Cardiac muscle cell (in vitro differentiated cells and primary cell): ENCODE measurements at regions not wholly inside any gene's neighbourhood (a gene's known extent, or its start where the extent isn't known, plus 50 kb on each side); places are given as distances from the start of the nearest gene placed in this dataset.

Experiments
- DNase-seq, 2 donors: peaks; one replicate each; pipeline versions ENCODE4 v3.0.0 to v3.0.0-alpha.2; 2010 to 2017; ENCODE audit warnings: low read depth in 1 of 2, low spot score in 1 of 2
- H3K27ac ChIP-seq: fragments of 200-600 bp; sonication (generic); 2 replicates; pipeline ENCODE4 v1.5.1; 2016
- H3K27me3 ChIP-seq: fragments of 200-600 bp; sonication (generic); 2 replicates; pipeline ENCODE4 v1.6.0; 2016; ENCODE audit warnings: control low read depth
- H3K36me3 ChIP-seq: fragments of 200-600 bp; sonication (generic); 2 replicates; pipeline ENCODE4 v1.5.1; 2016; ENCODE audit warnings: control low read depth
- H3K4me1 ChIP-seq: fragments of 200-600 bp; sonication (generic); 2 replicates; pipeline ENCODE4 v1.8.1; 2017; ENCODE audit warnings: low read depth, mild to moderate bottlenecking, mixed run types
- H3K4me3 ChIP-seq: fragments of 200-600 bp; sonication (generic); 2 replicates; pipeline ENCODE4 v1.5.1; 2016; ENCODE audit warnings: mild to moderate bottlenecking
- H3K9me3 ChIP-seq: fragments of 200-600 bp; sonication (generic); 2 replicates; pipeline ENCODE4 v1.5.1; 2017; ENCODE audit warnings: low read depth, mild to moderate bottlenecking, control low read depth
- TF ChIP-seq, protein P1 (sequence below): IDR thresholded peaks from 2 replicates; pipeline ENCODE4 v1.5.1; 2012; ENCODE audit warnings: low read depth, mild to moderate bottlenecking, low read length

DNA sequence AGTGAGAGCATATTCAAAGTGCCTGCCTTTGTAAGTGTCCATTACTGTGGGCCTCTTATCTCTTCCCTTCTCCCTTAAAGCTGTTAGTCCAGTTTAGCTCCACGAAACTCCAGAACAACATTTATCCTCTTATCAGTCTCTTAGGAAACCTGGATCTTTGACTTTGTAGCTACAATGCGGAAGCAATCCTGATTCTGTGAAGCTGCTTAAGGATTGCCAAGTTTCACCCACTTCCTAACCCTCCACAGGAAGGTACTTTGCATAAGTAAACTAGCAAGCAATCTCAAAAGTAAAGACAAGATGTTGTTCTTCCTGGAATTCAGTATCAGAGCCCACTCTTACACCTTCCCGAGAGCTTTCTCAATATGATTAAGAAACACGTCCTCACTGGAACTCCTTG is 164.9 kb upstream of the USP25 start:
- H3K36me3 ChIP-seq = no peaks in the 10 kb centered on the region
- H3K27me3 ChIP-seq = no peaks in the 10 kb centered on the region
- H3K9me3 ChIP-seq = no peaks in the 10 kb centered on the region
- TF ChIP-seq, protein P1, sequence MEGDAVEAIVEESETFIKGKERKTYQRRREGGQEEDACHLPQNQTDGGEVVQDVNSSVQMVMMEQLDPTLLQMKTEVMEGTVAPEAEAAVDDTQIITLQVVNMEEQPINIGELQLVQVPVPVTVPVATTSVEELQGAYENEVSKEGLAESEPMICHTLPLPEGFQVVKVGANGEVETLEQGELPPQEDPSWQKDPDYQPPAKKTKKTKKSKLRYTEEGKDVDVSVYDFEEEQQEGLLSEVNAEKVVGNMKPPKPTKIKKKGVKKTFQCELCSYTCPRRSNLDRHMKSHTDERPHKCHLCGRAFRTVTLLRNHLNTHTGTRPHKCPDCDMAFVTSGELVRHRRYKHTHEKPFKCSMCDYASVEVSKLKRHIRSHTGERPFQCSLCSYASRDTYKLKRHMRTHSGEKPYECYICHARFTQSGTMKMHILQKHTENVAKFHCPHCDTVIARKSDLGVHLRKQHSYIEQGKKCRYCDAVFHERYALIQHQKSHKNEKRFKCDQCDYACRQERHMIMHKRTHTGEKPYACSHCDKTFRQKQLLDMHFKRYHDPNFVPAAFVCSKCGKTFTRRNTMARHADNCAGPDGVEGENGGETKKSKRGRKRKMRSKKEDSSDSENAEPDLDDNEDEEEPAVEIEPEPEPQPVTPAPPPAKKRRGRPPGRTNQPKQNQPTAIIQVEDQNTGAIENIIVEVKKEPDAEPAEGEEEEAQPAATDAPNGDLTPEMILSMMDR = no peak
- no peak overlapping the region for H3K27ac ChIP-seq
- no peaks in the 10 kb centered on the region for H3K4me1 ChIP-seq
- peak; percentile 14 to 15 for DNase-seq
- no peak overlapping the region for H3K4me3 ChIP-seq

DNA sequence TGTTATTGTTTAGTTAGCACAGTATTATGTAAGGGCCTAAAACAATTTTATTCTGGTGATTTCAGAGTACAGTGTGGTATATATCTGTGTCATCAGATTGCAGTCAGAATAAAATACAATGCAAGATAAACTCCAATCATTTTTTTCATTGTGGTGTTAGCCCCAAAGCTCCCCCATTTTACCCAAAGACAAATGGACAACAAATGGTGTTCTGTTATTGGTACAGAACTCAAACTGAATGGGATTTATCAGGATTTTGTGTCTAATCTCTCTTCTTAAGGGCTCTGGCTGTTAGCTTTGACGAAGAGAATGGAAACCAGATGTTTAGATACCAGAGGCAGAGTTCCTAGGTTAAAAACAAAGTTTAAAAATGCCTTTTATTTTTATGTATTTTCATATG is 163.1 kb upstream of the USP25 start:
- Histone ChIP-seq H3K27ac (no peak overlapping the region), H3K27me3 (no peaks in the 10 kb centered on the region), H3K9me3 (no peaks in the 10 kb centered on the region), H3K36me3 (no peaks in the 10 kb centered on the region), H3K4me3 (no peak overlapping the region), H3K4me1 (no peaks in the 10 kb centered on the region)
- TF ChIP-seq, protein P1 = no peak
- no peak for DNase-seq

DNA sequence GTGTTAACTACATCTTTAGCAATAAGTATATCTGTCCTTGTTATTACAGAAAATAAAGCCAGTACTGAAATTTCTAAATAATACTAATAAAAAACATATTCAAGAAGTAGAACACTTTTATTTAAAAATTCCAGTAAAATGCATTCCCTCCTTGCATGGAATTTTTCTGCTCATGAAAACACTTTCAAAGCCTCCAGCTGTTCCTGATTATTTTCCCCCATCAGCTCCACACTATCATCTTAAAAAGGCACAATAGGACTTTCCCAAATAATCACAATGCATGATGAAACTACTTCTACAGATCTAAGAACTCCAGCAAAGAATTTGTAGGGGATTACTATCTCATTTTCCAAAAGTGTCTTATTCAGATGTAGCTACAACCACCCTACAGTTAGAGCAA is 162.6 kb upstream of the USP25 start:
- TF ChIP-seq, protein P1 = no peak
- no peak overlapping the region for H3K27ac ChIP-seq
- no peaks in the 10 kb centered on the region for H3K36me3 ChIP-seq
- no peak for DNase-seq
- no peaks in the 10 kb centered on the region for H3K9me3 ChIP-seq
- no peak overlapping the region for H3K4me3 ChIP-seq
- H3K27me3 ChIP-seq = no peaks in the 10 kb centered on the region
- no peaks in the 10 kb centered on the region for H3K4me1 ChIP-seq

DNA sequence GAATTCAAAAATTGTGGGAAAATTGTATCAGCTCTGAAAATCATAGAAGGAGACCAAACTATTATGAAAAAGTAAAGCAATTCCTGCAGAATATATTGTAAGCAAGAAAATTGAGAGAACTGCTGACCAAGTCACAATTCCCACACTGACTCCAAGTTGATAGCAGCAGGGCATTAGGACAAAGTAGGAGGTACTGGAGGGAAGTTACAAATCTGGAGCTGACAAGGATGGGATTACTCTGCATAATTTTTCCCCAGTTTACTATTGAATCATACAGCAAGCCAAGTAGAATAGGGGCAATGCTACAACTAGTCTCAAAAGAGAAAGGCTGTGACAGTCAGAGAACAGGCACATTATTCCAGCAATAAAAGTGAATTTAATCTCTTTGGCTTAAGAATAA is 161.3 kb upstream of the USP25 start:
- Histone ChIP-seq H3K27ac (no peak overlapping the region), H3K9me3 (no peaks in the 10 kb centered on the region)
- TF ChIP-seq, protein P1 = no peak

DNA sequence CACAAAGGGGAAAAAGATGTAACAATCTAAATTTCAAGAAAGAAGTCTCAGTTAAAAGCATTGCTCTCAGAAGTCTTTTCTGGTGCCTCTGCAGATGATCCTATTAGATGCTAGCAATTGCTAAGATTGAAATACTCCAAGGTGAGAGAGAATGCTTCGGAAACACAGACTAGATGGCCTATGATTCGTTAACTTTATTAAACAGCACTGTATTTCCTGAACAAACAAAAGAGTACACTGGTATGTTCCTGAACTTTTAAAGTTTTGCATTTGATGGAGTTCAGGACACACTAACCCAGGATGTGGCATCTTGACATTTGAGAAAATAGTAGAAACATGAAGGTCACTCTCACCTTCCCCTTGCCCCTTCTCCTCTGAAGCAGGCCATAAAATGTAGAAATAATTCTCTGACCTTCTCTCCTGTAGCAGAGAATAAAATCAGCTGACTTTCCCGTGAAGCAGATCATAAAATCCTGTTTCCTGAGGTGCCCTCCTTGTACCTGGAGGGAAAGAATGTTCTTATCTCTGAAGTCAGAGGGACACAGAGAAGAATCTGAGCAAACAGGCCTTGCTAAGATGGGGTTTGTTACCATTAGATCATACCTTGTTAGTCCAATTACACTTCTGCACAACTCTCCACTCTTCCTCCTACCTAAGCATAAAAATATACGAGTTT is 142.9 kb upstream of the USP25 start:
- Histone ChIP-seq H3K27me3 (no peaks in the 10 kb centered on the region), H3K27ac (no peak overlapping the region)

More for the DNA sequence above, 161.3 kb upstream of the USP25 start:
- no peak for DNase-seq
- no peaks in the 10 kb centered on the region for H3K27me3 ChIP-seq
- H3K4me1 ChIP-seq = no peaks in the 10 kb centered on the region
- no peaks in the 10 kb centered on the region for H3K36me3 ChIP-seq
- no peak overlapping the region for H3K4me3 ChIP-seq

More for the DNA sequence above, 142.9 kb upstream of the USP25 start:
- H3K4me3 ChIP-seq = no peak overlapping the region
- H3K9me3 ChIP-seq = no peaks in the 10 kb centered on the region
- no peaks in the 10 kb centered on the region for H3K36me3 ChIP-seq
- TF ChIP-seq, protein P1 = no peak
- H3K4me1 ChIP-seq = no peaks in the 10 kb centered on the region
- DNase-seq = no peak
